ENCODE measurements at regions not wholly inside any gene's neighbourhood (a gene's known extent, or its start where the extent isn't known, plus 50 kb on each side); places are given as distances from the start of the nearest gene placed in this dataset.

DNA sequence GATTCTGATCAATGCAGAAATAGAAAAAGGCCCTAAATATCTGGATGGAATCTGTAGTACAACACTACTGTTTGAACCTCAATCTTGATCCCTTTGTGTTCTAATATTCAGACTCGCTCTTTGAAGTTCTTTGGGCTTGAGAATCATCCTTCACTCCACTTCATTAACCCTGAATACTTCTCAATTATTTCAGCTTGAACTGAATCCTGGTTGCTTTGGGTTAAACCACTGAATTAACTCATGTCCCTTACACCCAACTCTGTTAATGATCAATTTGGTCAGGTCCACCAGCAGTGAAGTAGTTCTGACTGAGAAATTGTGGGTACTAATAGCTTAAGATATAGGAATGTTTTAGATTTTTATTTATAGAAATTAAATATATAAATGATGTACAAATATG lies 1707.2 kb upstream of the ACO1 start:
- TF ChIP-seq, protein P1, sequence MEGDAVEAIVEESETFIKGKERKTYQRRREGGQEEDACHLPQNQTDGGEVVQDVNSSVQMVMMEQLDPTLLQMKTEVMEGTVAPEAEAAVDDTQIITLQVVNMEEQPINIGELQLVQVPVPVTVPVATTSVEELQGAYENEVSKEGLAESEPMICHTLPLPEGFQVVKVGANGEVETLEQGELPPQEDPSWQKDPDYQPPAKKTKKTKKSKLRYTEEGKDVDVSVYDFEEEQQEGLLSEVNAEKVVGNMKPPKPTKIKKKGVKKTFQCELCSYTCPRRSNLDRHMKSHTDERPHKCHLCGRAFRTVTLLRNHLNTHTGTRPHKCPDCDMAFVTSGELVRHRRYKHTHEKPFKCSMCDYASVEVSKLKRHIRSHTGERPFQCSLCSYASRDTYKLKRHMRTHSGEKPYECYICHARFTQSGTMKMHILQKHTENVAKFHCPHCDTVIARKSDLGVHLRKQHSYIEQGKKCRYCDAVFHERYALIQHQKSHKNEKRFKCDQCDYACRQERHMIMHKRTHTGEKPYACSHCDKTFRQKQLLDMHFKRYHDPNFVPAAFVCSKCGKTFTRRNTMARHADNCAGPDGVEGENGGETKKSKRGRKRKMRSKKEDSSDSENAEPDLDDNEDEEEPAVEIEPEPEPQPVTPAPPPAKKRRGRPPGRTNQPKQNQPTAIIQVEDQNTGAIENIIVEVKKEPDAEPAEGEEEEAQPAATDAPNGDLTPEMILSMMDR (IDR thresholded peaks at IDR 0.05) = no peak
- no peak for TF ChIP-seq POLR2A (IDR thresholded peaks at IDR 0.05)

Data from testis (tissue), 2 donors.